ENCODE measurements at regions not wholly inside any gene's neighbourhood (a gene's known extent, or its start where the extent isn't known, plus 50 kb on each side); places are given as distances from the start of the nearest gene placed in this dataset.

- 52% methylated on average over 9 of the region's 9 CpGs; no CpG with 5 or more reads in 1 of the 2 experiments for WGBS, 2 experiments (ENCODE audit: extremely low coverage in 1 of 2, insufficient coverage in 1 of 2, insufficient read length in 1 of 2, insufficient replicate concordance in 2 of 2, low coverage in 1 of 2, low lambda C conversion rate in 2 of 2, missing lambda C conversion rate in 1 of 2)
- H3K27me3 ChIP-seq (replicated peaks in 1 of 4; ENCODE audit: control insufficient read depth in 3 of 4, extremely low read depth in 1 of 4, insufficient read depth in 3 of 4, low read length in 3 of 4) = no peaks in the 10 kb centered on the region
These were observed 110.3 kb upstream of the PDHA2 start for GRCh38 chr4:95729596-95729995.

More at GRCh38 chr4:95729596-95729995, 110.3 kb upstream of the PDHA2 start:
- Histone ChIP-seq H3K23me2 (ENCODE audit: low read depth, low read length) (no peaks in the 10 kb centered on the region), H3K4me2 (ENCODE audit: insufficient read depth in 1 of 2, low read depth in 2 of 2, low read length in 2 of 2) (peak overlapping the region in 1 of 2 experiments; percentile 49; a peak in 2 of 4 replicates), H2BK12ac (ENCODE audit: low read depth, low read length) (0 out of 2 replicates have a peak overlapping the region, but pooled peaks have one; percentile 50), H2AFZ (ENCODE audit: low read length) (peak overlapping the region; percentile 96), H3K79me1 (ENCODE audit: low read depth, low read length) (no peaks in the 10 kb centered on the region), H4K20me1 (replicated peaks in 1 of 2; ENCODE audit: control insufficient read depth in 1 of 2, insufficient read depth in 2 of 2, low read length in 2 of 2) (no peaks in the 10 kb centered on the region), H2BK15ac (ENCODE audit: low read length) (no peak overlapping the region), H4K5ac (ENCODE audit: insufficient read length, low read depth, low read length) (no peak overlapping the region), H2BK5ac (ENCODE audit: low read depth, low read length) (peak overlapping the region; percentile 3; the same call in 1 of the 2 replicates), H2BK120ac (replicated peaks; ENCODE audit: low read depth, low read length) (no peak overlapping the region), H3K9ac (replicated peaks in 1 of 4; ENCODE audit: extremely low read depth in 1 of 4, low read depth in 3 of 4, low read length in 3 of 4) (no peak overlapping the region), H3K4ac (replicated peaks; ENCODE audit: insufficient read length, low read depth, low read length) (no peak overlapping the region), H3K79me2 (ENCODE audit: control insufficient read depth in 1 of 2, insufficient read depth in 2 of 2, low read length in 2 of 2) (no peaks in the 10 kb centered on the region), H3K36me3 (ENCODE audit: control insufficient read depth in 2 of 4, insufficient read depth in 4 of 4, low read length in 3 of 4) (no peaks in the 10 kb centered on the region), H3K14ac (ENCODE audit: insufficient read length) (no peak overlapping the region), H3K4me1 (replicated peaks in 1 of 4; ENCODE audit: control insufficient read depth in 3 of 4, insufficient read depth in 4 of 4, low read length in 3 of 4) (peaks cover 4 to 9% (median 8%) of the 10 kb centered on the region in 4 experiments; a peak in 5 of 7 replicates), H3K23ac (ENCODE audit: insufficient read length) (no peak overlapping the region), H3K4me3 (ENCODE audit: extremely low read depth in 1 of 4, insufficient read depth in 2 of 4, low read depth in 3 of 4, low read length in 4 of 4) (no peak overlapping the region), H2AK5ac (ENCODE audit: low read depth, low read length) (no peak overlapping the region), H4K91ac (replicated peaks; ENCODE audit: insufficient read length, low read length) (no peak overlapping the region), H3K18ac (ENCODE audit: extremely low read depth, low read length) (no peak overlapping the region), H3K56ac (replicated peaks; ENCODE audit: insufficient read length, low read depth, low read length) (no peak overlapping the region), H2BK20ac (ENCODE audit: low read length) (peak overlapping the region; percentile 24; the same call in 1 of the 2 replicates), H4K8ac (ENCODE audit: extremely low read depth, insufficient read depth, low read length) (no peak overlapping the region), H3K27ac (ENCODE audit: low read depth, low read length) (peak overlapping the region; percentile 50; the same call in 1 of the 2 replicates), H3K9me3 (ENCODE audit: insufficient read depth in 2 of 2, low read depth in 1 of 2, low read length in 1 of 2) (no peaks in the 10 kb centered on the region)
- ChIA-PET CTCF (ENCODE audit: partially characterized antibody) (interaction anchor here (0.7 to 1.2 kb wide), 3 partner anchors 92 to 170 kb away, joined by 3 to 5 read pairs (median 4); no protein-coding TSS in a partner anchor), POLR2A (ENCODE audit: partially characterized antibody) (no interaction called here)
- DNase-seq (ENCODE audit: low read depth in 1 of 2, low spot score in 2 of 2) (peak in 1 of 2 experiments; percentile 47), FAIRE-seq (no peak)
- TF ChIP-seq SP4 (IDR thresholded peaks at IDR 0.05; ENCODE audit: low read length) = no peak
- TF ChIP-seq, protein P1, sequence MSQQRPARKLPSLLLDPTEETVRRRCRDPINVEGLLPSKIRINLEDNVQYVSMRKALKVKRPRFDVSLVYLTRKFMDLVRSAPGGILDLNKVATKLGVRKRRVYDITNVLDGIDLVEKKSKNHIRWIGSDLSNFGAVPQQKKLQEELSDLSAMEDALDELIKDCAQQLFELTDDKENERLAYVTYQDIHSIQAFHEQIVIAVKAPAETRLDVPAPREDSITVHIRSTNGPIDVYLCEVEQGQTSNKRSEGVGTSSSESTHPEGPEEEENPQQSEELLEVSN (IDR thresholded peaks at IDR 0.05) = no peak
- no peak for TF ChIP-seq POLR2AphosphoS5 (IDR thresholded peaks at IDR 0.05; ENCODE audit: low read depth, low read length)
- no peak for TF ChIP-seq CTBP2 (IDR thresholded peaks at IDR 0.05; ENCODE audit: borderline replicate concordance, insufficient read depth, insufficient read length, low read length)
- TF ChIP-seq CTCF (IDR thresholded peaks at IDR 0.05; ENCODE audit: control extremely low read depth in 1 of 3, insufficient read depth in 1 of 3, low read depth in 1 of 3, low read length in 3 of 3) = no peak
